Loucy (cell line): ENCODE measurements at regions not wholly inside any gene's neighbourhood (a gene's known extent, or its start where the extent isn't known, plus 50 kb on each side); places are given as distances from the start of the nearest gene placed in this dataset.

ENCODE experiments used
- EZH2phosphoT487 ChIP-seq: fragments of 200-600 bp; IDR thresholded peaks from 2 replicates; pipeline ENCODE4 v1.6.1; 2018; ENCODE audit warnings: antibody characterized with exemption, mild to moderate bottlenecking, moderate library complexity, borderline replicate concordance
- TF ChIP-seq, protein P1 (sequence below): fragments of 200-600 bp; sonication (generic); conservative IDR thresholded peaks from 2 replicates; pipeline ENCODE4 v1.5.1; 2014; ENCODE audit warnings: mild to moderate bottlenecking, antibody characterized with exemption, low read length

DNA sequence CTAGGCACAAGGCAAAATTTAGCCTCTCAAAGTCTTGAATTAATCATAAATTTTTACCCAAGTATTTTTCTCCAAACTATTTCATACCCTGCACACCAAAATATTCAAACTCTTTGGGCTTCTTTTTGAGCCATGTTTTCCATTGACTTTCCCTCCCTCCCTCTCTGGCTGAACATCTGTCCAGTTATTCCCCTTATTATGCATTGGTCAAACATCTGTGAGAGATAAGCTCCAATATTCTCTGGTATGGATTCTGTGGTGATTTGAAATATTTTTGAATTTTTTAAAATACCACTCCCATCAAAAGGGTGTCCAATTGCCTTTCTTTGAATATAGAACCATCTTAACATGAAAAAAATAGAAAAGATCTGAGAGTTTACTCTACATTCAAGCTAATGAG, 244.2 kb downstream of the RFPL4B start:
- TF ChIP-seq, protein P1, sequence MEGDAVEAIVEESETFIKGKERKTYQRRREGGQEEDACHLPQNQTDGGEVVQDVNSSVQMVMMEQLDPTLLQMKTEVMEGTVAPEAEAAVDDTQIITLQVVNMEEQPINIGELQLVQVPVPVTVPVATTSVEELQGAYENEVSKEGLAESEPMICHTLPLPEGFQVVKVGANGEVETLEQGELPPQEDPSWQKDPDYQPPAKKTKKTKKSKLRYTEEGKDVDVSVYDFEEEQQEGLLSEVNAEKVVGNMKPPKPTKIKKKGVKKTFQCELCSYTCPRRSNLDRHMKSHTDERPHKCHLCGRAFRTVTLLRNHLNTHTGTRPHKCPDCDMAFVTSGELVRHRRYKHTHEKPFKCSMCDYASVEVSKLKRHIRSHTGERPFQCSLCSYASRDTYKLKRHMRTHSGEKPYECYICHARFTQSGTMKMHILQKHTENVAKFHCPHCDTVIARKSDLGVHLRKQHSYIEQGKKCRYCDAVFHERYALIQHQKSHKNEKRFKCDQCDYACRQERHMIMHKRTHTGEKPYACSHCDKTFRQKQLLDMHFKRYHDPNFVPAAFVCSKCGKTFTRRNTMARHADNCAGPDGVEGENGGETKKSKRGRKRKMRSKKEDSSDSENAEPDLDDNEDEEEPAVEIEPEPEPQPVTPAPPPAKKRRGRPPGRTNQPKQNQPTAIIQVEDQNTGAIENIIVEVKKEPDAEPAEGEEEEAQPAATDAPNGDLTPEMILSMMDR, result no peak
- no peak for TF ChIP-seq EZH2phosphoT487
